Amygdala (tissue), 56 donors: ENCODE measurements at regions not wholly inside any gene's neighbourhood (a gene's known extent, or its start where the extent isn't known, plus 50 kb on each side); places are given as distances from the start of the nearest gene placed in this dataset.

Experiments
- DNase-seq, 56 donors: peaks; one replicate each; lab custom pipeline; 2025; lab: John Stamatoyannopoulos, UW

- no peak for DNase-seq
These were observed 161.5 kb upstream of the GATB start for GRCh38 chr4:151922306-151922705.

- DNase-seq: no peak
These were observed 161.0 kb upstream of the GATB start for GRCh38 chr4:151921811-151922210.

- no peak for DNase-seq
These were observed 160.6 kb upstream of the GATB start for GRCh38 chr4:151921386-151921785.

GRCh38 chr4:151917145-151917734, 156.4 kb upstream of the GATB start:
- DNase-seq: no peak

GRCh38 chr4:151912632-151913031, 151.8 kb upstream of the GATB start:
- no peak for DNase-seq

- DNase-seq: no peak
These were observed 151.2 kb upstream of the GATB start for GRCh38 chr4:151911970-151912369.

- DNase-seq: no peak
These were observed 148.1 kb upstream of the GATB start for GRCh38 chr4:151908734-151909497.

GRCh38 chr4:151908201-151908600, 147.4 kb upstream of the GATB start:
- no peak for DNase-seq

- no peak for DNase-seq
These were observed 145.6 kb upstream of the GATB start for GRCh38 chr4:151906438-151906837.

GRCh38 chr4:151905197-151905596, 144.4 kb upstream of the GATB start:
- no peak for DNase-seq

- DNase-seq: no peak
These were observed 140.8 kb upstream of the GATB start for GRCh38 chr4:151901631-151902030.

- no peak for DNase-seq
These were observed 136.1 kb upstream of the GATB start for GRCh38 chr4:151896880-151897279.

GRCh38 chr4:151895671-151896070, 134.9 kb upstream of the GATB start:
- no peak for DNase-seq

GRCh38 chr4:151894246-151894645, 133.4 kb upstream of the GATB start:
- no peak for DNase-seq

GRCh38 chr4:151888367-151888866, 127.6 kb upstream of the GATB start:
- DNase-seq: no peak

- no peak for DNase-seq
These were observed 127.0 kb upstream of the GATB start for GRCh38 chr4:151887816-151888180.

- peak in 5 of 56 donors; percentile 1 to 27 (median 10) for DNase-seq
These were observed 126.4 kb upstream of the GATB start for GRCh38 chr4:151887031-151887815.

GRCh38 chr4:151885123-151885522, 124.3 kb upstream of the GATB start:
- no peak for DNase-seq

GRCh38 chr4:151883747-151884146, 122.9 kb upstream of the GATB start:
- DNase-seq: no peak

GRCh38 chr4:151882072-151882803, 121.4 kb upstream of the GATB start:
- no peak for DNase-seq
